ENCODE measurements at regions not wholly inside any gene's neighbourhood (a gene's known extent, or its start where the extent isn't known, plus 50 kb on each side); places are given as distances from the start of the nearest gene placed in this dataset.

DNA sequence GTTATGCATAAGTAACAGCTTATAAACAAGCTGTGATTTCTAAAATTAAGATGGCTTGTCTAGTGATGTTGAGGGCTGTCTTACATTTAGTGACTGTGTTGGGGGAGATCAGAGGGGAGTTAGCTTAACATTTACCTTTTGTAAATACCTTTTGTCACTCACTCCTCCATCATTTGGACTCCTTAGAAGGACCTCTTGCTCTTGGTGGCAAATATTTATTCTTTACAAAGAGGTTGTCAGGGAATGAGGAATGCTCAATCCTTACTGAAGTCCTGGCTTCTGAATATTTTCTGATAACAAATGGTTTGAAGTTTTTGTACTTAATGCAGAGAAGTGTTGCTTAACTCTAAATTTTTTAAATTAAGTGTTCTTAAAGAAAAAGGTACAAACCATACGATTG is 438.8 kb upstream of the FAM98A start:
- DNase-seq (ENCODE audit: low spot score), result no peak
- POLR2A ChIA-PET (ENCODE audit: low non-redundant PET), result no interaction called here

DNA sequence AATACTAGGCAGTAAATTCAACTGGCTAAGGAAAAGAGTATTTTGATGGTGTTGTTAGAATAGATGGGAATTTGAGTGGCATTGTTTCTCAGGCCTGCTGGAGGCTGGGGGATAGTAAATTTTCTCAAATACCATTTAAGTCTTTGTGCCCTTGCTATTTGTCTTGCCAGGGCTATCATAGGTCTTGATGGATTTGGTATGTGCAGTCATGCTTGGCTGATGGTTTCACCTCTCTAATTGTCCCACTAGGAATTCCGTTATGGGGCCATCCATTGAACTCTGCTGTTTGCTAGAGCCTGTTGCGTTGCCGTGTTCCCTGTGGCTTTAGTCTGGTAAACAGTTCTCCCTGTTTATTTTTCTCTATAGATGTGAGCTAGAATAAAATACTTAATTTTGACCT is 438.1 kb upstream of the FAM98A start:
- no peak for TF ChIP-seq EZH2 (IDR thresholded peaks at IDR 0.05; ENCODE audit: borderline replicate concordance, low read depth, low read length, poor library complexity, severe bottlenecking)
- TF ChIP-seq CTCF (conservative IDR thresholded peaks at IDR 0.05; ENCODE audit: low read depth, low read length), result no peak
- DNase-seq (ENCODE audit: low spot score), result no peak
- H3K27me3 ChIP-seq (replicated peaks; ENCODE audit: insufficient read depth, low read depth, low read length, poor library complexity), result no peaks in the 10 kb centered on the region
- no TSS peak for BruUV-seq (replicated peaks)
- no peak overlapping the region for H3K4me3 ChIP-seq (ENCODE audit: low read depth, low read length, poor library complexity, severe bottlenecking)
- CTCF ChIA-PET, result no interaction called here
- no peaks in the 10 kb centered on the region for H3K9me3 ChIP-seq (ENCODE audit: low read depth, low read length, poor library complexity, severe bottlenecking)
- no peak overlapping the region for H3K27ac ChIP-seq (ENCODE audit: low read depth, low read length, poor library complexity, severe bottlenecking)
- H3K4me1 ChIP-seq (ENCODE audit: insufficient read depth, low read length, poor library complexity, severe bottlenecking), result no peaks in the 10 kb centered on the region
- intact Hi-C loops (cut with micrococcal nuclease; ENCODE audit: unreplicated experiment), result no loop called here
- no peaks in the 10 kb centered on the region for H3K36me3 ChIP-seq (ENCODE audit: insufficient read depth, low read length, poor library complexity, severe bottlenecking)
- POLR2A ChIA-PET (ENCODE audit: low non-redundant PET), result no interaction called here

More for the DNA sequence above, 438.8 kb upstream of the FAM98A start:
- CTCF ChIA-PET, result no interaction called here
- Histone ChIP-seq H3K9me3 (ENCODE audit: low read depth, low read length, poor library complexity, severe bottlenecking) (no peaks in the 10 kb centered on the region), H3K27me3 (replicated peaks; ENCODE audit: insufficient read depth, low read depth, low read length, poor library complexity) (no peaks in the 10 kb centered on the region), H3K4me3 (ENCODE audit: low read depth, low read length, poor library complexity, severe bottlenecking) (no peak overlapping the region), H3K36me3 (ENCODE audit: insufficient read depth, low read length, poor library complexity, severe bottlenecking) (no peaks in the 10 kb centered on the region), H3K27ac (ENCODE audit: low read depth, low read length, poor library complexity, severe bottlenecking) (no peak overlapping the region), H3K4me1 (ENCODE audit: insufficient read depth, low read length, poor library complexity, severe bottlenecking) (no peaks in the 10 kb centered on the region)
- TF ChIP-seq EZH2 (IDR thresholded peaks at IDR 0.05; ENCODE audit: borderline replicate concordance, low read depth, low read length, poor library complexity, severe bottlenecking), result no peak
- TF ChIP-seq CTCF (conservative IDR thresholded peaks at IDR 0.05; ENCODE audit: low read depth, low read length), result no peak
- BruUV-seq (replicated peaks), result no TSS peak
- intact Hi-C loops (cut with micrococcal nuclease; ENCODE audit: unreplicated experiment), result no loop called here

DNA sequence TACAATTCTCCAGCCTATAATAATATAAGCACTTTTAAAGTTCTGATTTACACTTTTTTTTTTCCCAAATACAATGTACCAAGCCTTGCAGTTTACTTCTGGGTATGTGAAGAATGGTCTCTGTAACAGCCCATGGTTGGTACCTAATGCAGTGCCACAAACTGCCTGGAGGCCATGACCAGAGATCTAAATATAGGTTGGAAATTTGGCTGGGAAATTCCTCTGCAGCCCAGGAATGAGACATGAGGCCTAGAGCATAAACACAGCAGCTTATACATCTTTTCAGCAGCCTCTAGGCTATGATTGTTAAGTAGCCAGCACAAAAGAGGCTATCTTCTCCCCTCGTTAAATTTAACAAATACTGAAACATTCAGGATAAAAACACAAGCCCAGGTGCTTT is 432.0 kb upstream of the FAM98A start:
- intact Hi-C loops (cut with micrococcal nuclease; ENCODE audit: unreplicated experiment), result no loop called here
- no peak for DNase-seq (ENCODE audit: low spot score)
- Histone ChIP-seq H3K27ac (ENCODE audit: low read depth, low read length, poor library complexity, severe bottlenecking) (no peak overlapping the region), H3K27me3 (replicated peaks; ENCODE audit: insufficient read depth, low read depth, low read length, poor library complexity) (no peaks in the 10 kb centered on the region), H3K4me1 (ENCODE audit: insufficient read depth, low read length, poor library complexity, severe bottlenecking) (no peaks in the 10 kb centered on the region), H3K36me3 (ENCODE audit: insufficient read depth, low read length, poor library complexity, severe bottlenecking) (no peaks in the 10 kb centered on the region), H3K4me3 (ENCODE audit: low read depth, low read length, poor library complexity, severe bottlenecking) (no peak overlapping the region), H3K9me3 (ENCODE audit: low read depth, low read length, poor library complexity, severe bottlenecking) (no peaks in the 10 kb centered on the region)
- ChIA-PET POLR2A (ENCODE audit: low non-redundant PET) (no interaction called here), CTCF (interaction anchor here (0.5 kb wide), 1 partner anchor 198 kb away, joined by 5 read pairs; no protein-coding TSS in a partner anchor)
- TF ChIP-seq EZH2 (IDR thresholded peaks at IDR 0.05; ENCODE audit: borderline replicate concordance, low read depth, low read length, poor library complexity, severe bottlenecking) (no peak), CTCF (conservative IDR thresholded peaks at IDR 0.05; ENCODE audit: low read depth, low read length) (no peak)
- BruUV-seq (replicated peaks), result no TSS peak
